ENCODE measurements at regions not wholly inside any gene's neighbourhood (a gene's known extent, or its start where the extent isn't known, plus 50 kb on each side); places are given as distances from the start of the nearest gene placed in this dataset.

DNA sequence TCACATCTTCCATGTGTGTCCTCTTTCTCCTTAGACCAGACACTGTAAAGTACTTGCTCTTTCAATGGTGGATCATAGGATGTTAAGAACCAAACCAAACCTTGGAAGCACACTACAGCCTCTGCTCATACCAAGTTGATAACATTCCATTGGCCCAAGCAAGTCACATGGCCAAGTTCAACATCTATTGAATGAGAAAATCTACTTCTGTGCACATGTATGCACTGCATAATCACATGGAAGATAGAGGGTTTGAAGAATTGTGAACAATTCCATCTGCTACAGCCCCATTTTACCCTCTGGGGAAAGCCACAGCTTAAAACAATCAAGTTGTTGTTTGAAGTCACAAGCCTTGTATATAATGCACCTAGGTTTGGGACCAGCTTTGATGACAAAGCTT, 68.2 kb downstream of the MFAP3 start:
- no peak for DNase-seq

- no peak for DNase-seq
These were observed 69.0 kb downstream of the MFAP3 start for GRCh38 chr5:154107756-154108155.

GRCh38 chr5:154109416-154110106, 70.8 kb downstream of the MFAP3 start:
- peak in 1 of 3 donors; percentile 51 for DNase-seq

GRCh38 chr5:154110107-154110453, 71.3 kb downstream of the MFAP3 start:
- DNase-seq: no peak

GRCh38 chr5:154110716-154111115, 71.9 kb downstream of the MFAP3 start:
- DNase-seq: peak in 2 of 3 donors; percentile 44 to 78

DNA sequence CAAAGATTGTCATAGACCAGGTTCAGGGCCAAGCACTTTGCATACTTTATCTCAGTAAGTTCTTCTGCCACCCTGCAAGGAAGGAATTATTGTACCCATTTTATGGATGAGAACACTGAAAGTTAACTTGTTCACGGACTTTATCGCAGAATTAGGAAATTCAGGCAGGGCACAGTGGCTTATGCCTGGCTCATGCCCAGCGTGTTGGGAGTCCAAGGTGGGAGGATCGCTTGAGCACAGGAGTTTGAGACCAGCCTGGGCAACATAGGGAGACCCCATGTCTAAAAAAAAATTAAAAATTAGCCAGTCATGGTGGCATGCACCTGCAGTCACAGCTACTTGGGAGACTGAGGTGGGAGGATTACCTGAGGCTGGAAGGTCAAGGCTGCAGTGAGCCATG, 72.4 kb downstream of the MFAP3 start:
- DNase-seq: no peak

DNA sequence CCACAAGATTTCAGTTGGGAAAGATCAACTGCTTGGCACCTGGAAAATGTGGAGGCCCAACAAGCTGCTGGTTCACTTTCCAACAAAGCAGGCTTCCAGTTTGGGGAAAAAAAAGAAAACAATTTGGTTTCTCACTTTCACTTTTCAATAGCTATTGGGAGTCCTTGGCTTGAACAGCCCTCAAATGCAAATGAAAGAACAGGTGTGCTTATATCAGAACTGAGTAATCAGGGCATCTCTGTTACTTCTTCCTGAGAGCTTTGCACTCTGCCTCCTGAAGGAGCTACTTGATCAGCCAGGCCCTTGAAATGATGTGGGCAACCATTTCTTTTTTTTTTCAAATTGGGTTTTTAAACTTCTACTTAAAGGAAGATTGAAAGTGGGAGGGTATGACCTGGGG, 73.5 kb downstream of the MFAP3 start:
- DNase-seq: no peak

DNA sequence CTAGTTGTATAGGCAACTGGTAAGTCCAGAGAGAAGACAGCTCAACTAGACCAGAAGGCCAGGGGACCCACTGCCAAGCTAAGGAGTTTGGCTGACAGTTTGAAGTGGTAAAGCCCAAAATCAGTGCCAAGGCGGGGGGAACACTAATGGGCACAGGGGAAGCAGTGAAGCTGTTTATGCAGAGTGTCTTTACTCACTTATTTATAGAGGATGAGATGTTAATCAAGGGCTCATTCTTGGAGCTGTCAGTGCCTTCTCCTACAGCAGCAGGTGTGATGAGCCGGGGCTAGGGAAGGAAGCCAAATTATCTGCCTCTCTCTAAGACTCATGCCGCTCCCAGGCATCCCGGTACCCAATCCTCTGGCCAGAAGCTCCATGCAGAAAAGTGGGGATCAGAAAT, 75.2 kb upstream of the GALNT10 start:
- DNase-seq: no peak

GRCh38 chr5:154117050-154117449, 73.5 kb upstream of the GALNT10 start:
- DNase-seq: no peak

DNA sequence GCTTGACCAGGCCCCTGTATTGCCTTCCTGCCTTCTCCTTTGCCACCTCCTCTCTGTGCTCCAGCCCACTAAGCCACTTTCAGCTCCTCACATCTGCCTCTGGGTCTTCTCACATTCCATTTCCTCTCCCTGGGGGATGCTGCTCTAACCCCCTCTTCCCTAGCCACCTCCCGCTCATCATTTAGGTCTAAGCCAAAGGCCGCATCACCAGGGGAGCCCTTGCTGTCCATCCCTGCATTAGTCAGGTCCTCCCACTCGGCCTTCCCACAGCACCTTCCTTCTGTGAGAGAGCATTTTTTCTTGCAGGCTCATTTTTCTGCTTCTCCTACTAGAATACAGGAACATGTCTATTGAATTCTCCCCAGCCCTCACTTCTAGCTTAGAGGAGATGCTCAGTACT, 72.6 kb upstream of the GALNT10 start:
- DNase-seq: no peak

DNA sequence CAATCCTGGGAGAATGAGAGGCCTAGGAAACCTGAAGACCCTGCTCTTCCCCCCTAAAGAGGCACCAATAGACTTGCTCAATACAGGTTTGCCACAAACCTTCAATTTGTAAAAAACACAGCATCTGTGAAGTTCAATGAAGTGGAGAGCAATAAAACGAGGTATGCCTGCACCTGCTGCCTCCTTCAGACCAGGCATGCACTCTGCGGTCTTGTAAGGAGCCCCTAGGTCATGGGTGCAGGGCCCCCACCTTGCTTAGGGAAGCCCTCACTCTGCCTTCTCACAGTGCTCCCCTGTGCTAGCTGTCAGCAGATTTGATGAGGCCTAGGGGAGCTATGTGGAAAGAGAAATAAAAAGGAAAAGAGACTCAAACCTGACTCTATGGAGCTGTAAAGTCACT, 72.1 kb upstream of the GALNT10 start:
- DNase-seq: no peak

- no peak for DNase-seq
These were observed 71.6 kb upstream of the GALNT10 start for GRCh38 chr5:154118893-154119336.

DNA sequence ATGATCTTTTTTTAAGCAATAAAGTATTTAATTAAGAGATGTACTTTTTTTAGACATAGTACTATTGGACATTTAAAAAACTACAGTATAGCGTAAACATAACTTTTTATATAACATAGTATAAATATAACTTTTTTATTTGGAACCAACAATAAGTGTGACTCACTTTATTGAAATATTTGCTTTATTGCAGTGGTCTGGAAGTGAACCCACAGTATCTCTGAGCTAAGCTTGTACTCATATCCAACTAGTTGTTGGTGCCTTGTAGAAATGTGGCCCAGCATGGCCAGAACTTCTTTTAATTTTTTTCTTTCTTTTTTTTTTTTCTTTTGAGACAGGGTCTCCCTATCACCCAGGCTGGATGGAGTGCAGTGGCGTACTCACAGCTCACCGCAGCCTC, 61.5 kb upstream of the GALNT10 start:
- DNase-seq: no peak

- no peak for DNase-seq
These were observed 60.6 kb upstream of the GALNT10 start for GRCh38 chr5:154129921-154130320.

- no peak for DNase-seq
These were observed 58.7 kb upstream of the GALNT10 start for GRCh38 chr5:154131817-154132216.

GRCh38 chr5:154132718-154133307, 57.7 kb upstream of the GALNT10 start:
- DNase-seq: no peak

DNA sequence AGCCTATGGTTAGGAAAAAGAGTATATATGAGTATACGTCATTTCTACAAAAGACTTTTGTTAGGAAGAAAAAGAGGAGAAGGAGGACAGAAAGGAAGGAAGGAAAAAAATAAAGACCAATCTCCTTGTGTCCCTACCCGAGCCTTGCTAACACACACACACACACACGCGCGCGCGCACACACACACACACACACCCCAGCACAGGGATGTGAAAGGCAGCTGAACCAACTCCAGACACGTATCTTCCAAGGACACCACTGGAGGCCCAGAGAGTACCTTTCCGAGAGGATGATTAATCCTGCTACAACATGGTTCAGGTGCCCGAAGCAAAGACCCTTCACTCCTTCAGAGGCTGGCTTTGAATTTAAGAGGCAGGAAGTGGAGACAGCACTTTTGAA, 56.9 kb upstream of the GALNT10 start:
- no peak for DNase-seq

- DNase-seq: no peak
These were observed 56.0 kb upstream of the GALNT10 start for GRCh38 chr5:154134499-154134898.

DNA sequence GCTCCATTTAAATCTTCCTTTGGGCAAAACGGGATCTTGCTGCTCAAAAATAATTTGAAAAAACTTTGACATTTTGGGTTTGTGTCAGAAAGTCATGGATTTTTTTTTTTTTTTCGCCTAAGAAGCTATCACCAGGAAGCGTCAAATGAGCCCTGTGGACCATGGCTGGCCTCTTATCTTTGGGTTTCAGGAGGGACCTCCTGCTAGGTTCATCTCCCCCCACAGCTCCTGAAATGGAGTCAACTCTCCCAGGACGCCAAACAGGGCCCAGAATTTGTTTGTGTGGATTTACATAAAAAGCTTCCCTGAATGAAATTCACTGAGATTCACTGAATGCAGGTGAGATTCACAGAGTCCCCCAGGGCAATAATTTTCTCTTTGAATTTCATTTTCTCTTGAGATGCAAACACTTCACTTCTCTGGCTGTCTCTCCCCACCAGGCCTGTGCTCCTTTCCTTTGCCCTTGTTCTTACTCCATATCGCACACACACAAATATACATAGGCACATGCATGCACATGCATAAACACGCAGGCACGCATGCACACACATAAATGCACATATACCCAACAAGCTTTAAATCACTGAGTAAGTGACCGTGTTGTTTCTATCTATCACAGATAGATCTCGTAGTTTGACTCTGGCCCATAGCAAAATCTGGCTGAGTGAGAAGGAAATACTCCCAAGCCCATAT, 55.3 kb upstream of the GALNT10 start:
- no peak for DNase-seq

DNA sequence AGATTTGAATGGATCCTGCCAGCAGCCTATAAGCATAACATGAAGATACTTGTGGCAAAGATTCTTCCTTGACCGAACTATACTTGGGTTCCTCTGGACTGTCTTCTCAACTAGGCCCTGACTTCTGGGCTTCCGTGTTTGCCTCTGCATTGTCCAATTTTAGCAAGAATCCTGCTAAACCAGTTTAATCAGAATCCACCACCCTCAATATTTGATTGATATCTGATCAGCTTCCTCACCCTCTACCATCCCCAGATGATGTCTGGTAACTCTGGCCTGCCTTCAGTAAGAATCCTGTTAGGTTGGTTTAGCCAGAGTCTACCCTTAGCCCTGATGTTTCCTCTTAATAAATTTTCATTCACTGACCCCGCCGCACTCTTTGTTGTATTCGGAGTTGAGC, 54.4 kb upstream of the GALNT10 start:
- no peak for DNase-seq

DNA sequence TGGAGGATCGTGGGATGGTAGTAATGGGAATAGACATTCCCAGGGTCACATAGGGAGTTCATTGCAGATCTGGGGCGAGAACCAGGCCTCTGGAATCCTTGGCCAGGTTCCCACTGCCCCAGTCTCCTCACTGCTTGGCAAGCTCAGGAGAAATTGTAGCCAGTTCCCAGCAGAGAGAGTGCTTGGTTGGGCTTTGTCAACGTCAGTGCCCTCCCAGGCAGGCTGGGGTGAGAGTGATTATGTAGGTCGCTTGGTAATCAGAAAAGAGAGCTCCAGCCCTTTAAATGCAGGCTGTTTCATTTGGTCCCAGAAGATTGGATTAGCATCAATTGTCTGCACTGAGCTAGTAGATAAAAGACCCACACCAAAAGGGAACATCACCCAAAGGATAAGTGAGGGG, 51.8 kb upstream of the GALNT10 start:
- peak in 1 of 3 donors; percentile 27 for DNase-seq

DNA sequence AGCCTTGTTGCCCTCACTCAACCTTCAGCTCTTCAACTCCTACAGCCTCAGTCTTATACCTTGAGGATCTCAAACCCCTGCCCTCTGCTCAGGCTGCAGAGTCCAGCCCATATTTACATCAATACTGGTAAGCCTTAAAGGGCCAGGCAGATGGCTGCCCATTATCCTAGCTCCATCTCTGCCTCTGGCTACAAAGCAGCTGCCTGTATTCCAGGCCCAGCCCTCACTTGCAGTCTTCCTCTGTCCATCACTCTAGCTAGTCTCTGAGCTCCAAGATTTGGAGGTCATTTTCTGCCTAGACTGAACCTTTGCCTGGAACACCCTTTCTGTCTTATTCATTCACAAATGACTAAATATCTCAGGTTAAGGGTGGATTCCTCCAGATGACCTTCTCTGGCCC, 50.2 kb upstream of the GALNT10 start:
- no peak for DNase-seq

Data from muscle of back (tissue), 3 donors.